Activated naive CD8-positive, alpha-beta T cell treated with anti-CD3 and anti-CD28 coated beads, Interleukin-2, amount 10 ng/mL, durations not matched to agents 7 days and 5 days (primary cell): ENCODE measurements at regions not wholly inside any gene's neighbourhood (a gene's known extent, or its start where the extent isn't known, plus 50 kb on each side); places are given as distances from the start of the nearest gene placed in this dataset.

Source experiments
- ATAC-seq: fragments of 150-1000 bp; cut with Tn5 transposase; one replicate; pipeline ENCODE4 v1.10.0; 2021; ENCODE audit warnings: low read depth, moderate library complexity
- POLR2A ChIA-PET: fragments of 350-600 bp; sonication (Branson Sonifier 250); formaldehyde crosslinking; loops from one replicate; lab custom pipeline; 2021; ENCODE audit warnings: antibody characterized with exemption; lab: Charles Lee
- DNase-seq: peaks from one replicate; pipeline ENCODE4 v3.0.0; 2021
- H3K27ac Mint-ChIP-seq: one replicate; pipeline ENCODE4 v1.8.0; 2022; ENCODE audit warnings: mild to moderate bottlenecking, mixed read lengths
- H3K27me3 Mint-ChIP-seq: one replicate; pipeline ENCODE4 v1.8.0; 2022; ENCODE audit warnings: mild to moderate bottlenecking, moderate library complexity, mixed read lengths
- H3K36me3 Mint-ChIP-seq: one replicate; pipeline ENCODE4 v1.8.0; 2021; ENCODE audit warnings: mild to moderate bottlenecking, mixed read lengths
- H3K4me1 Mint-ChIP-seq: one replicate; pipeline ENCODE4 v1.8.0; 2021; ENCODE audit warnings: mixed read lengths
- H3K4me3 Mint-ChIP-seq: one replicate; pipeline ENCODE4 v1.8.0; 2022; ENCODE audit warnings: mild to moderate bottlenecking, moderate library complexity, mixed read lengths
- H3K9me3 Mint-ChIP-seq: one replicate; pipeline ENCODE4 v1.8.0; 2021; ENCODE audit warnings: mixed read lengths

DNA sequence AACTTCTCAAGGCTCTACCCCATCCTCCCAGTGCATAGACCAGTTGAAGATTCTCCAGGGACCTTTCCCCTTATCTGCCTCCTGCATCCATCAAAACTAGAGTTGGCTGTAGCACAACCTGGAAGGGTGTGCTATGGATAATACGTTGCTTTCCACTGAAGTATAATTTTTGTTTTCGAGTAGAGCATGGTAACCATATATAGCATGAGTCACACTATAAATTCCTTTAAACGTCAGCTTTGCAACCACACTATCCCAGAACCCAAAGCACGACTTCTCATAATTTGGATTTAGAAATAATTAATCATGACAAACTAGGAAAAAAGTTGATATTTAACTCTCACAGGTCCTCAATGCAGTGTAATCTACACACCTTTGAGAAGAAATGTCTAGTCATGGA, 138.3 kb upstream of the NBEA start:
- no peaks in the 10 kb centered on the region for H3K4me1 Mint-ChIP-seq
- POLR2A ChIA-PET: no interaction called here
- no peak for DNase-seq
- H3K27me3 Mint-ChIP-seq: peaks cover 2% of the 10 kb centered on the region
- no peak for ATAC-seq
- H3K4me3 Mint-ChIP-seq: no peak overlapping the region
- H3K27ac Mint-ChIP-seq: no peak overlapping the region
- no peaks in the 10 kb centered on the region for H3K36me3 Mint-ChIP-seq
- no peaks in the 10 kb centered on the region for H3K9me3 Mint-ChIP-seq

- POLR2A ChIA-PET: no interaction called here
- H3K36me3 Mint-ChIP-seq: no peaks in the 10 kb centered on the region
- no peak overlapping the region for H3K4me3 Mint-ChIP-seq
- ATAC-seq (no peak), DNase-seq (no peak)
- H3K9me3 Mint-ChIP-seq: no peaks in the 10 kb centered on the region
- peaks cover 2% of the 10 kb centered on the region for H3K27me3 Mint-ChIP-seq
- no peaks in the 10 kb centered on the region for H3K4me1 Mint-ChIP-seq
- H3K27ac Mint-ChIP-seq: no peak overlapping the region
Measured at GRCh38 chr13:34805347-34805746, 136.7 kb upstream of the NBEA start.

DNA sequence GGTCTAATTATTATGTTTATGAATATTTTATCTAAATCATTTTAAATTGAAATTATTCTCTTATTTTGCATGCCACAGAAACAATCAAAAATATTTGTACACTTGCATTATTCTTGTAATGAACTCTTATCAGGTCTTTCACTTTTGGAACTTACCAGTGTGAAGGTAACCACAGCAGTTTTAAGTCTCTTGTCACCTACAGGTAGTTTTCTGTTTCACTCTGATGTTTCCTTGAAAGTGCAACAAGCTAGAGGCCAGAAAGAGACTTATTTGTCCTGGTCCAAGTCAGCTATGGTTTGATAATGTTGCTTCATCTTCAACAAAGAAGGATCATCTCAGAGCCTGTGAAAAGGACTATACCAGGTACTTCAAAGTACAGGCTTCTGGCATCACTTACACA, 133.4 kb upstream of the NBEA start:
- no peak overlapping the region for H3K4me3 Mint-ChIP-seq
- no peak for ATAC-seq
- H3K27ac Mint-ChIP-seq: no peak overlapping the region
- H3K4me1 Mint-ChIP-seq: no peaks in the 10 kb centered on the region
- POLR2A ChIA-PET: no interaction called here
- no peaks in the 10 kb centered on the region for H3K36me3 Mint-ChIP-seq
- H3K27me3 Mint-ChIP-seq: no peaks in the 10 kb centered on the region
- DNase-seq: no peak
- H3K9me3 Mint-ChIP-seq: peaks cover 5% of the 10 kb centered on the region

- Mint-ChIP-seq H3K4me1 (no peaks in the 10 kb centered on the region), H3K27me3 (peaks cover 1% of the 10 kb centered on the region), H3K9me3 (peaks cover 5% of the 10 kb centered on the region), H3K27ac (no peak overlapping the region), H3K4me3 (no peak overlapping the region), H3K36me3 (no peaks in the 10 kb centered on the region)
- DNase-seq: no peak
- POLR2A ChIA-PET: no interaction called here
- ATAC-seq: no peak
Measured at GRCh38 chr13:34810996-34811395, 131.1 kb upstream of the NBEA start.

DNA sequence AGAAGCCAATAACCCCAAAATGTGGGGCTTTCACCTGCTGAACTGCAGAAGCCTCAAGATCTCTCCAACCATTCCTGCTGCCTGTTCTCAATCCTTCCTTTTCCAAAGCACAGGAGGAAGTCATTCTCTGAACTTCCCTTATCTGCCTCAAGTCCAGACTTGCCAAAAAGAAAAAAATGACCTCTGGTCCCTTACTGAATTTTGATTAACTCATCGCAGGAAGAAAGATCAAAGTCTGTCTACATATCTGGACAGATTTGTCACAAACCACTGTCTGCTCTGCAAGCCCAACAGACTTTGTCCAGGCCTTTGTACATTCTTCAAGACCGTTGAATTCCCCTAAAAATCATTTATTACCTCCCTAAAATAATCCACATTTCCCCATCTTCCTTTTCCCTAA, 126.5 kb upstream of the NBEA start:
- H3K36me3 Mint-ChIP-seq: no peaks in the 10 kb centered on the region
- DNase-seq (no peak), ATAC-seq (no peak)
- peaks cover 5% of the 10 kb centered on the region for H3K9me3 Mint-ChIP-seq
- H3K27ac Mint-ChIP-seq: no peak overlapping the region
- POLR2A ChIA-PET: no interaction called here
- no peak overlapping the region for H3K4me3 Mint-ChIP-seq
- no peaks in the 10 kb centered on the region for H3K4me1 Mint-ChIP-seq
- peaks cover 1% of the 10 kb centered on the region for H3K27me3 Mint-ChIP-seq

GRCh38 chr13:34816245-34816884, 125.7 kb upstream of the NBEA start:
- no peaks in the 10 kb centered on the region for H3K4me1 Mint-ChIP-seq
- no peak overlapping the region for H3K27ac Mint-ChIP-seq
- H3K4me3 Mint-ChIP-seq: no peak overlapping the region
- POLR2A ChIA-PET: no interaction called here
- H3K9me3 Mint-ChIP-seq: peaks cover 4% of the 10 kb centered on the region
- no peaks in the 10 kb centered on the region for H3K36me3 Mint-ChIP-seq
- ATAC-seq (no peak), DNase-seq (no peak)
- H3K27me3 Mint-ChIP-seq: peaks cover 1% of the 10 kb centered on the region

DNA sequence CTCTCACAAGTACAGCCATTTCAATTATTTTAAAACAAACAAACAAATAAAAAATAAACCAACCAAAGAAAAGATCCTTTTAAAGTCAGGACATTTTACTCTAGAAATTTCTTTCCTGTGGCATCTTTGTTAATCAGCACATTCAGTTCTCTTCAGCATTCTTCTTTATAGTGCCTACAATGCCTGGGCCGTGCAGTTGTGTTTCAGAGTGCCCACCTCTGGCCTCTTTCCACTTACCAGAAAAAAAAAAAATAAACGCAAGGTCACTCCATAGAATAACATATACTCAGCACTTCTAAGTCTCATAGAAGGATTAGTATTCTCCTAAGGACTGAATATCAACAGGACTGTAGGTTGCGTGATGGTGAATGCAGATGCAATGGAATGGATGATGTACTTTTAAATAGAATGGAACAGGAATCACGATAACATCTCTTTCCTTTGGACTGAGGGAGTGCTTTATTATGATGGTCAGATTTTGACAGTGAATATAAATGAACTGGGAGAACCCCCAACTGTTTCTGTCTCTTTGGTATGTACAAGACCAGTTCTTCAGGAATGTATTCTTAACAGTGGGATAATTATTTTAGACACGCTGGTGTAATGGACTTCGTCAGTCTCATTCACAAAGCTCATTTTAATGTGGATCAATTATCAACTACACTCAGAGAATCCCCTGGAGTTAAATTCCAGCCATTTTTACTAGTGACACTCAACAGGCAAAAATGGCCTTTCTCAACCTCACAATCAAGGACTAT, 125.0 kb upstream of the NBEA start:
- H3K4me1 Mint-ChIP-seq: no peaks in the 10 kb centered on the region
- H3K9me3 Mint-ChIP-seq: no peaks in the 10 kb centered on the region
- H3K4me3 Mint-ChIP-seq: no peak overlapping the region
- H3K27me3 Mint-ChIP-seq: peaks cover 1% of the 10 kb centered on the region
- DNase-seq (no peak), ATAC-seq (no peak)
- POLR2A ChIA-PET: no interaction called here
- H3K36me3 Mint-ChIP-seq: no peaks in the 10 kb centered on the region
- no peak overlapping the region for H3K27ac Mint-ChIP-seq

GRCh38 chr13:34822650-34823049, 119.4 kb upstream of the NBEA start:
- H3K4me1 Mint-ChIP-seq: no peaks in the 10 kb centered on the region
- peaks cover 3% of the 10 kb centered on the region for H3K27me3 Mint-ChIP-seq
- no peak overlapping the region for H3K27ac Mint-ChIP-seq
- no peaks in the 10 kb centered on the region for H3K9me3 Mint-ChIP-seq
- ATAC-seq (no peak), DNase-seq (no peak)
- H3K4me3 Mint-ChIP-seq: no peak overlapping the region
- POLR2A ChIA-PET: no interaction called here
- H3K36me3 Mint-ChIP-seq: no peaks in the 10 kb centered on the region

DNA sequence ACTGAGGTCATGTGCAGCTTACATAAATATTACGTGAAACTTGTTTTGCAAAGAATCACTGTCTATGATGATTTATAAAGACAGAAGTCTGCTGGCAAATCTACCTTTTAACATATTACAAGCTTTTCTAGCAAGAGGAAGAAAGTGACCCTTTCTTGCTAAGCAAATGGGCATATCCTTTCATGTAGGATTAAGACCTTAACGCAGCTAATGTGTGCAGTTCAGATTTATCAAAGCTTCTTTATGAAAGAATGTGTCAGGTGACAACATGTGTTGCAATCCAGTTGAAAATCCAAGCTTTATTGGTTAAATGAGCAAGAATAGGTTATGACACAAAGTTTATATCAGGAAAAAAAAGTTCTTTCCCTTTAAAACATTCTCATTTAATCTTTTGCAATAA, 115.6 kb upstream of the NBEA start:
- Mint-ChIP-seq H3K27ac (no peak overlapping the region), H3K27me3 (peaks cover 3% of the 10 kb centered on the region), H3K36me3 (peaks cover 1% of the 10 kb centered on the region), H3K9me3 (peaks cover under 1% of the 10 kb centered on the region), H3K4me1 (no peaks in the 10 kb centered on the region), H3K4me3 (no peak overlapping the region)
- DNase-seq: no peak
- ATAC-seq: no peak
- POLR2A ChIA-PET: no interaction called here

DNA sequence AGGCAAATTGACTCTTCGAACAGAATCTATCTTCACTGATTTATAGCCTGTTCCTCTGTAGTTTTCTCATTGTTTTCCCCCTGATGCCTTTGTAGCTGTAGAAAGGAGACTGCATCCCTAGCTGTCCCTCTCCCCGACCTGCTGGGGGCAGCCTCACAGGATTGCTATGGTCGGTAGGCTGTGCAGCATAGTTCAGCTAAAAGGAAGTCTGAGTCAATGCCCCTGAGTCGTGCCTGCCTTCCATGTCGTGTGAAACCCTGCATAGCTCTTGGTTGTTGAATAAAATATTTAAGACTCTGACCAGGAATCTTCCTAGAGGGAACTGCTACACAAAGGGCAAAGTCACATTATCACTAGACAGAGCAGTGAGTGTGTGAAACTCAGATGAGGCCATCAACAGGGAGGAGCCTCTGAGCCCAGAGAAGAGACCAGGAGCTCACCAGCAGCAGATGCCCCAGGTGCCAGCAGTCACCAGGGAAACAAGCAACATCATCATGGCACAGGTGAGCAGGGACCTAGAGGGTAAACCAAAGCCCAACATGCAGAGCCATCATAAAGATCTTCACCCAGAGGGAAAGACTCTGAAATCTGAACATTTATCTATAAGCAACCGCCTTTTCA, 108.4 kb upstream of the NBEA start:
- POLR2A ChIA-PET: no interaction called here
- peaks cover 6% of the 10 kb centered on the region for H3K9me3 Mint-ChIP-seq
- no peak for ATAC-seq
- H3K36me3 Mint-ChIP-seq: peaks cover 1% of the 10 kb centered on the region
- peaks cover 3% of the 10 kb centered on the region for H3K27me3 Mint-ChIP-seq
- no peaks in the 10 kb centered on the region for H3K4me1 Mint-ChIP-seq
- no peak for DNase-seq
- no peak overlapping the region for H3K27ac Mint-ChIP-seq
- H3K4me3 Mint-ChIP-seq: no peak overlapping the region

GRCh38 chr13:34842466-34842865, 99.6 kb upstream of the NBEA start:
- H3K4me1 Mint-ChIP-seq: no peaks in the 10 kb centered on the region
- no peak overlapping the region for H3K27ac Mint-ChIP-seq
- H3K4me3 Mint-ChIP-seq: no peak overlapping the region
- DNase-seq (no peak), ATAC-seq (no peak)
- POLR2A ChIA-PET: no interaction called here
- peaks cover 3% of the 10 kb centered on the region for H3K27me3 Mint-ChIP-seq
- H3K36me3 Mint-ChIP-seq: no peaks in the 10 kb centered on the region
- H3K9me3 Mint-ChIP-seq: peaks cover 5% of the 10 kb centered on the region

GRCh38 chr13:34847766-34848165, 94.3 kb upstream of the NBEA start:
- DNase-seq: no peak
- POLR2A ChIA-PET: no interaction called here
- H3K4me3 Mint-ChIP-seq: no peak overlapping the region
- no peaks in the 10 kb centered on the region for H3K27me3 Mint-ChIP-seq
- no peaks in the 10 kb centered on the region for H3K9me3 Mint-ChIP-seq
- H3K27ac Mint-ChIP-seq: no peak overlapping the region
- no peak for ATAC-seq
- no peaks in the 10 kb centered on the region for H3K4me1 Mint-ChIP-seq
- no peaks in the 10 kb centered on the region for H3K36me3 Mint-ChIP-seq

DNA sequence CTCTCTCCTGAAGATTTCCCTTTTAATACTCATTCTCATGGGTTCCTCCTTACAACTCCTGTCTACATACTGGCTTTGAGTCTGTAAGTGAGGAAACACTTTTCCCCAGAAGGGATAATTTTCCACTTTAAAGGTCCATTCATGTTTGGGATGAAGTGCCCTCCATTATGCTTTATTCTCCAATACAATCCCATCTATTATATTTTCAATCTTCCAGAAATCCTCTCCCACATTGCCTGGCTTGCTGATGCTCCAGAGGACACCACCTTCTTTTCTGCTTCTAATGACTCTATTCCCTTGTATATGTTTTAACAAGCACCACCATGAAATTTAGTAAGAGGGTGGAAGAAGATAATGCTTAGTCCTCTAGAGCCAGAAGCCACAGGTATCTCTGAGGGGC, 92.7 kb upstream of the NBEA start:
- Mint-ChIP-seq H3K36me3 (no peaks in the 10 kb centered on the region), H3K4me3 (no peak overlapping the region), H3K9me3 (no peaks in the 10 kb centered on the region), H3K4me1 (no peaks in the 10 kb centered on the region), H3K27ac (no peak overlapping the region), H3K27me3 (no peaks in the 10 kb centered on the region)
- DNase-seq (no peak), ATAC-seq (no peak)
- POLR2A ChIA-PET: no interaction called here

DNA sequence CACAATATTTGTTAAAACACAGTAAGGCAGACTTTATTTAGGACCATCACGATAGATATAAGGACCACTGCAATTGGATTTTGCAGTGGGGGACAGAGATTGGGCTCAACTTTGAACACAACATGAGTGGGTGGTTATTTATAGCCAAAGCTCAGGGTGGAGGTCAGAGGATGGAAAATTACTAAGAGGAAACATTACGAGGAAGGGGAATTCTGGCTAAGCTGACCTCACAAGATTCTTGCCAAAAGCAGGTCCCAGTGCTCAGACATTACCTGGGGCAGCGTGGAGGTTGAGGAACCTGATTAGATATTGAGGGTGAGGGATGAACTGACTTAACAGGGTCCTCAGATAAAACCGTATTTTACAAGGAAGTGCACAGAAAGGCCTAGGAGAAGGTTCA, 88.9 kb upstream of the NBEA start:
- ATAC-seq: no peak
- H3K27ac Mint-ChIP-seq: no peak overlapping the region
- H3K9me3 Mint-ChIP-seq: no peaks in the 10 kb centered on the region
- H3K36me3 Mint-ChIP-seq: no peaks in the 10 kb centered on the region
- no peak overlapping the region for H3K4me3 Mint-ChIP-seq
- H3K4me1 Mint-ChIP-seq: no peaks in the 10 kb centered on the region
- no peak for DNase-seq
- no peaks in the 10 kb centered on the region for H3K27me3 Mint-ChIP-seq
- POLR2A ChIA-PET: no interaction called here
